DMS 273 treated with DMSO at 0.1 percent for 48 hours (cell line): ENCODE measurements at regions not wholly inside any gene's neighbourhood (a gene's known extent, or its start where the extent isn't known, plus 50 kb on each side); places are given as distances from the start of the nearest gene placed in this dataset.

Experiments
- DNase-seq: peaks from one replicate; lab custom pipeline; 2025; lab: John Stamatoyannopoulos, UW

- DNase-seq: no peak
Measured at GRCh38 chr2:101556033-101556459, 81.1 kb upstream of the RFX8 start.

- no peak for DNase-seq
Measured at GRCh38 chr2:101551336-101551888, 76.5 kb upstream of the RFX8 start.

- DNase-seq: no peak
Measured at GRCh38 chr2:101550555-101550954, 75.6 kb upstream of the RFX8 start.

- DNase-seq: no peak
Measured at GRCh38 chr2:101549371-101549770, 74.5 kb upstream of the RFX8 start.

- DNase-seq: no peak
Measured at GRCh38 chr2:101546376-101547058, 71.6 kb upstream of the RFX8 start.

GRCh38 chr2:101545950-101546349 is 71.0 kb upstream of the RFX8 start:
- DNase-seq: no peak

GRCh38 chr2:101540518-101540917 is 65.6 kb upstream of the RFX8 start:
- DNase-seq: no peak

GRCh38 chr2:101538076-101538475 is 63.2 kb upstream of the RFX8 start:
- DNase-seq: no peak

- DNase-seq: no peak
Measured at GRCh38 chr2:101534149-101534611, 59.3 kb upstream of the RFX8 start.

GRCh38 chr2:101533561-101534148 is 58.7 kb upstream of the RFX8 start:
- DNase-seq: no peak

GRCh38 chr2:101528501-101528900 is 53.6 kb upstream of the RFX8 start:
- DNase-seq: no peak

- no peak for DNase-seq
Measured at GRCh38 chr2:101524806-101525430, 50.0 kb upstream of the RFX8 start.
